LNCaP clone FGC (cell line): ENCODE measurements at regions not wholly inside any gene's neighbourhood (a gene's known extent, or its start where the extent isn't known, plus 50 kb on each side); places are given as distances from the start of the nearest gene placed in this dataset.

Source experiments
- DNase-seq: peaks from one replicate; pipeline ENCODE4 v3.0.0-alpha.2; 2011; ENCODE audit warnings: low read depth
- H3K4me3 ChIP-seq: 2 replicates; pipeline ENCODE4 v1.5.1; 2011; ENCODE audit warnings: mild to moderate bottlenecking, low read depth, low read length, control low read depth
- CTCF ChIP-seq: IDR thresholded peaks from 2 replicates; pipeline ENCODE4 v1.5.1; 2012; ENCODE audit warnings: mild to moderate bottlenecking; ENCODE audit not compliant: control insufficient read depth, insufficient read depth; ENCODE audit errors: extremely low read depth

GRCh38 chr10:37703833-37704382, 153.5 kb downstream of the ZNF248 start:
- no peak overlapping the region for H3K4me3 ChIP-seq
- no peak for TF ChIP-seq CTCF
- DNase-seq = no peak

DNA sequence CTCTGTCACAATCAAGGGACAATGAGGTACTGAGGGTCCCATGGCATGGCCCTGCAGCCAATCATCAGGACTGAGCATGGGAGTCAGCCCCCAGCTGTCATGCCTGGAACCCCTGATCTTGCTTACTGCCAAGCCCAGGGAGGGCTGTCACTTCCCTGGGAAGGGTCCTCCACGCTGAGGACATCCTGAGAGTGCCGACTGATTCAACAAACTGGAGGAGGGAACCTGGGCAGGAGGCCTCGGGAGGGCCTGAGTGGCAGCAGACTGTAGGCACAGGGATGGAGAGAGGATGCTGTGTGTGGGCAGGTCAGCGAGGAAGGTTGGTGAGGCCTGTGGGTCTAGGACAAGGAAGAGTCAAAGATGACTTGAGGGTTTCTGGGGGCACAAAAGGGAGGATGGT, 154.3 kb downstream of the ZNF248 start:
- no peak for TF ChIP-seq CTCF
- DNase-seq = no peak
- H3K4me3 ChIP-seq = no peak overlapping the region

GRCh38 chr10:37701781-37702493, 155.5 kb downstream of the ZNF248 start:
- TF ChIP-seq CTCF = no peak
- DNase-seq = no peak
- no peak overlapping the region for H3K4me3 ChIP-seq

- TF ChIP-seq CTCF = no peak
- no peak overlapping the region for H3K4me3 ChIP-seq
- no peak for DNase-seq
Measured at GRCh38 chr10:37700886-37701780, 156.3 kb downstream of the ZNF248 start.

- no peak overlapping the region for H3K4me3 ChIP-seq
- DNase-seq = no peak
- no peak for TF ChIP-seq CTCF
Measured at GRCh38 chr10:37687581-37687980, 169.8 kb downstream of the ZNF248 start.

GRCh38 chr10:37685741-37686683, 171.4 kb downstream of the ZNF248 start:
- no peak for DNase-seq
- no peak overlapping the region for H3K4me3 ChIP-seq
- TF ChIP-seq CTCF = no peak
